ENCODE measurements at regions not wholly inside any gene's neighbourhood (a gene's known extent, or its start where the extent isn't known, plus 50 kb on each side); places are given as distances from the start of the nearest gene placed in this dataset.

- no peak for TF ChIP-seq EGR1 (IDR thresholded peaks at IDR 0.05)
These were observed 309.1 kb downstream of the TLL1 start for GRCh38 chr4:166182145-166182544.

- no peak for TF ChIP-seq ZBTB7A (IDR thresholded peaks at IDR 0.05; ENCODE audit: low read depth)
- TF ChIP-seq USF1 (IDR thresholded peaks at IDR 0.05) = no peak
- TF ChIP-seq EGR1 (IDR thresholded peaks at IDR 0.05) = no peak
- TF ChIP-seq TCF12 (IDR thresholded peaks at IDR 0.05; ENCODE audit: low read depth) = no peak
- no peak for TF ChIP-seq YY1 (IDR thresholded peaks at IDR 0.05; ENCODE audit: low read depth)
- no peak for TF ChIP-seq EP300 (IDR thresholded peaks at IDR 0.05; ENCODE audit: borderline replicate concordance)
- TF ChIP-seq MAX (IDR thresholded peaks at IDR 0.05) = no peak
- TF ChIP-seq REST (IDR thresholded peaks at IDR 0.05; ENCODE audit: low read depth) = no peak
- TF ChIP-seq TAF1 (IDR thresholded peaks at IDR 0.05; ENCODE audit: low read depth) = no peak
- TF ChIP-seq NFIC (IDR thresholded peaks at IDR 0.05) = no peak
These were observed 322.1 kb downstream of the TLL1 start for GRCh38 chr4:166195101-166195500.

- no peak for TF ChIP-seq MAX (IDR thresholded peaks at IDR 0.05)
- TF ChIP-seq CEBPB (IDR thresholded peaks at IDR 0.05) = no peak
- no peak for TF ChIP-seq USF1 (IDR thresholded peaks at IDR 0.05)
- TF ChIP-seq FOXM1 (IDR thresholded peaks at IDR 0.05; ENCODE audit: borderline replicate concordance, low read depth) = no peak
- no peak for TF ChIP-seq EGR1 (IDR thresholded peaks at IDR 0.05)
- TF ChIP-seq TEAD4 (IDR thresholded peaks at IDR 0.05) = no peak
- no peak for TF ChIP-seq TAF1 (IDR thresholded peaks at IDR 0.05; ENCODE audit: low read depth)
- no peak for TF ChIP-seq YY1 (IDR thresholded peaks at IDR 0.05; ENCODE audit: low read depth)
- no peak for TF ChIP-seq RAD21 (IDR thresholded peaks at IDR 0.05; ENCODE audit: low read depth)
- TF ChIP-seq REST (IDR thresholded peaks at IDR 0.05; ENCODE audit: low read depth) = no peak
- TF ChIP-seq TCF12 (IDR thresholded peaks at IDR 0.05; ENCODE audit: low read depth) = no peak
- no peak for TF ChIP-seq NFIC (IDR thresholded peaks at IDR 0.05)
These were observed 324.1 kb downstream of the TLL1 start for GRCh38 chr4:166197166-166197565.

GRCh38 chr4:166198041-166198440 lies 325.0 kb downstream of the TLL1 start:
- TF ChIP-seq MAX (IDR thresholded peaks at IDR 0.05) = no peak
- no peak for TF ChIP-seq FOXM1 (IDR thresholded peaks at IDR 0.05; ENCODE audit: borderline replicate concordance, low read depth)
- TF ChIP-seq REST (IDR thresholded peaks at IDR 0.05; ENCODE audit: low read depth) = no peak
- TF ChIP-seq ZBTB7A (IDR thresholded peaks at IDR 0.05; ENCODE audit: low read depth) = no peak
- no peak for TF ChIP-seq CEBPB (IDR thresholded peaks at IDR 0.05)

GRCh38 chr4:166198516-166199310 lies 325.7 kb downstream of the TLL1 start:
- TF ChIP-seq EP300 (IDR thresholded peaks at IDR 0.05; ENCODE audit: borderline replicate concordance) (no peak), RAD21 (IDR thresholded peaks at IDR 0.05; ENCODE audit: low read depth) (no peak), ZBTB7A (IDR thresholded peaks at IDR 0.05; ENCODE audit: low read depth) (no peak), FOXM1 (IDR thresholded peaks at IDR 0.05; ENCODE audit: borderline replicate concordance, low read depth) (no peak), TEAD4 (IDR thresholded peaks at IDR 0.05) (no peak), USF1 (IDR thresholded peaks at IDR 0.05) (no peak), CEBPB (IDR thresholded peaks at IDR 0.05) (no peak), MAX (IDR thresholded peaks at IDR 0.05) (no peak), TAF1 (IDR thresholded peaks at IDR 0.05; ENCODE audit: low read depth) (no peak), CREB1 (IDR thresholded peaks at IDR 0.05; ENCODE audit: low read depth) (no peak), YY1 (IDR thresholded peaks at IDR 0.05; ENCODE audit: low read depth) (no peak), NFIC (IDR thresholded peaks at IDR 0.05) (no peak), EGR1 (IDR thresholded peaks at IDR 0.05) (no peak), TCF12 (IDR thresholded peaks at IDR 0.05; ENCODE audit: low read depth) (no peak), REST (IDR thresholded peaks at IDR 0.05; ENCODE audit: low read depth) (no peak)

Measured in Ishikawa (cell line).